ENCODE measurements at regions not wholly inside any gene's neighbourhood (a gene's known extent, or its start where the extent isn't known, plus 50 kb on each side); places are given as distances from the start of the nearest gene placed in this dataset.

GRCh38 chr9:14480526-14480925 lies 166.6 kb upstream of the NFIB start:
- Histone ChIP-seq H3K27ac (no peak overlapping the region), H3K9me3 (no peaks in the 10 kb centered on the region), H3K4me1 (no peaks in the 10 kb centered on the region), H3K36me3 (ENCODE audit: insufficient read depth in 1 of 2, low read depth in 1 of 2) (no peaks in the 10 kb centered on the region), H3K4me3 (no peak overlapping the region), H3K27me3 (ENCODE audit: insufficient read depth in 3 of 3, low read length in 2 of 3) (peaks cover 0 to 4% (median 0%) of the 10 kb centered on the region in 3 donors)
- TF ChIP-seq, protein P1, sequence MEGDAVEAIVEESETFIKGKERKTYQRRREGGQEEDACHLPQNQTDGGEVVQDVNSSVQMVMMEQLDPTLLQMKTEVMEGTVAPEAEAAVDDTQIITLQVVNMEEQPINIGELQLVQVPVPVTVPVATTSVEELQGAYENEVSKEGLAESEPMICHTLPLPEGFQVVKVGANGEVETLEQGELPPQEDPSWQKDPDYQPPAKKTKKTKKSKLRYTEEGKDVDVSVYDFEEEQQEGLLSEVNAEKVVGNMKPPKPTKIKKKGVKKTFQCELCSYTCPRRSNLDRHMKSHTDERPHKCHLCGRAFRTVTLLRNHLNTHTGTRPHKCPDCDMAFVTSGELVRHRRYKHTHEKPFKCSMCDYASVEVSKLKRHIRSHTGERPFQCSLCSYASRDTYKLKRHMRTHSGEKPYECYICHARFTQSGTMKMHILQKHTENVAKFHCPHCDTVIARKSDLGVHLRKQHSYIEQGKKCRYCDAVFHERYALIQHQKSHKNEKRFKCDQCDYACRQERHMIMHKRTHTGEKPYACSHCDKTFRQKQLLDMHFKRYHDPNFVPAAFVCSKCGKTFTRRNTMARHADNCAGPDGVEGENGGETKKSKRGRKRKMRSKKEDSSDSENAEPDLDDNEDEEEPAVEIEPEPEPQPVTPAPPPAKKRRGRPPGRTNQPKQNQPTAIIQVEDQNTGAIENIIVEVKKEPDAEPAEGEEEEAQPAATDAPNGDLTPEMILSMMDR (IDR thresholded peaks at IDR 0.05) = no peak
- 59 to 71% (median 60%) methylated on average over 3 of the region's 3 CpGs for whole genome bisulfite sequencing, 3 donors
- intact Hi-C loops (cut with DNase I) = no loop called here
- ATAC-seq = no peak
- no peak for DNase-seq

GRCh38 chr9:14479163-14479560 lies 165.2 kb upstream of the NFIB start:
- TF ChIP-seq, protein P1 (IDR thresholded peaks at IDR 0.05) = no peak
- 28 to 50% (median 44%) methylated on average over 1 of the region's 1 CpG for WGBS, 3 donors

DNA sequence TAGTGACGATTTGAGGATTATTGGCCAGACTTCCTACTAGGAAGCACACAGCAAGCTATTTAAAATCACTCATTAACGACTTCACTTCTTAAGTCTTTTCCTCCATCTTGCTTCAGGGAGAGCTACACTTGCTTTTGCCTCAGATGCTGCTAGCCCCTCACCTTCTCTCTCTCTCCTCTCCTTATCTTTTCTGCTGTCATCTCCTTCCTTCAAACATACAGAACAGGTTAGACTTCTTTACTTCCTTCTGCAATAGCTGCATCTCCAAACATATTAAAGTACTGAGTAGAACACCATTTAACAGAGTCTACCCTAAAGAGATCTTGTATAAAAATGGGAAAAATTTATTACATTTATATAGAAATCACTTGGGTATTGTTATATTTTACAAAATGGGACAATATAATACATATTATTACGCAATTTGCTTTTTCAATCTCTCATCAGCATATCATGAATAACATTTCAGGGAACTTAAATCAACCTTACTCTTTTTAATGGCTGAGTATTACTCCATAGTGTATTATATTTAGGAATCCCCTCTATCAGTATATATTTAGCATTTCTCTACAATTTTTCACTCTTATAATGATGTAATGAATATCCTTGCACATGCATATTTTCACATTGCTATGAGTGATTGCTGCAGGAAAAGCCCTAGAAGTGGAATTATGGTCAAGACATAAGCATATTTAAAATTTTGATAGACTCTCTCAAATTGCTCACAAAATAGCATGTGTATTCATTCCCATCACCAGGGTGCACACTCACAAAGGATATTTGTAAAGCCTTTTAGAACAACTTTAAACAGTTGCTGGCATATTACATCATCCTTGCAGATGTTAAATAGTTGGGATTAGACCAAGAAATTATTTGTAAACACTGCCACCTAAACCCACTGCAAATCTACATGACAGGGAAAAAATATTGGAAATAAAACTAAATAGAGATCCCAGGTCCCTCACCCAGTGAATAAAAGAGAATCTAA lies 164.5 kb upstream of the NFIB start:
- intact Hi-C loops (cut with DNase I) = no loop called here
- 77 to 85% (median 77%) methylated on average over 3 of the region's 3 CpGs for WGBS, 3 donors

More at GRCh38 chr9:14479163-14479560, 165.2 kb upstream of the NFIB start:
- intact Hi-C loops (cut with DNase I) = no loop called here
- H3K27ac ChIP-seq = no peak overlapping the region
- H3K4me3 ChIP-seq = no peak overlapping the region
- no peaks in the 10 kb centered on the region for H3K36me3 ChIP-seq (ENCODE audit: insufficient read depth in 1 of 2, low read depth in 1 of 2)
- DNase-seq (no peak), ATAC-seq (no peak)
- H3K9me3 ChIP-seq = no peaks in the 10 kb centered on the region
- H3K27me3 ChIP-seq (ENCODE audit: insufficient read depth in 3 of 3, low read length in 2 of 3) = no peaks in the 10 kb centered on the region
- no peaks in the 10 kb centered on the region for H3K4me1 ChIP-seq

DNA sequence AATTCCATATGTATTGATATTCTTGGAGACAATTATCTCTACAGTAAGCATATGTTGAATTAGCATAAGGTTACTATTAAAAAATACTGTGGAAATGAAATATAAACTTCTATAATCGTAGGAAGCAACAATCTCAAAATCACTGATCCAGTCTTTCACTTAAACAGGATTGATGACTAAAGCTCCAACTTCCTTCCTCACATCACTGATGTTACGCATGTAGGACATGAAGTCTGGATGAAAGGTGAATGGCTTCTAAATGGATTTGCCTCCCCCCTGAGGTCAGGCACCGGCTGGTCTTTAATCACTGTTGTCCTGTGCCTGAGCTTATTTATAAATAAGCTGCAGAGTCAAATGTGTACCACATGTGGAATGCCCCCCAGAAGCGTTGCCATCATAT lies 157.1 kb upstream of the NFIB start:
- intact Hi-C loops (cut with DNase I) = no loop called here
- Histone ChIP-seq H3K4me1 (no peaks in the 10 kb centered on the region), H3K9me3 (no peaks in the 10 kb centered on the region), H3K27ac (no peak overlapping the region), H3K36me3 (ENCODE audit: insufficient read depth in 1 of 2, low read depth in 1 of 2) (no peaks in the 10 kb centered on the region), H3K4me3 (no peak overlapping the region), H3K27me3 (ENCODE audit: insufficient read depth in 3 of 3, low read length in 2 of 3) (no peaks in the 10 kb centered on the region)
- ATAC-seq (no peak), DNase-seq (no peak)
- WGBS, 3 donors = 75 to 82% (median 80%) methylated on average over 4 of the region's 4 CpGs
- TF ChIP-seq, protein P1 (IDR thresholded peaks at IDR 0.05) = no peak

More for the DNA sequence above, 164.5 kb upstream of the NFIB start:
- Histone ChIP-seq H3K9me3 (no peaks in the 10 kb centered on the region), H3K36me3 (ENCODE audit: insufficient read depth in 1 of 2, low read depth in 1 of 2) (no peaks in the 10 kb centered on the region), H3K27me3 (ENCODE audit: insufficient read depth in 3 of 3, low read length in 2 of 3) (no peaks in the 10 kb centered on the region), H3K4me3 (no peak overlapping the region), H3K27ac (no peak overlapping the region), H3K4me1 (no peaks in the 10 kb centered on the region)
- no peak for DNase-seq
- no peak for ATAC-seq
- TF ChIP-seq, protein P1 (IDR thresholded peaks at IDR 0.05) = no peak

Measured in psoas muscle (tissue), 7 donors.